GM20000 (cell line): ENCODE measurements at regions not wholly inside any gene's neighbourhood (a gene's known extent, or its start where the extent isn't known, plus 50 kb on each side); places are given as distances from the start of the nearest gene placed in this dataset.

ENCODE experiments used
- DNase-seq: peaks from one replicate; pipeline ENCODE4 v3.0.0; 2012; ENCODE audit warnings: low spot score
- CTCF ChIP-seq: IDR thresholded peaks from 2 replicates; pipeline ENCODE4 v1.5.1; 2012; ENCODE audit warnings: mild to moderate bottlenecking, control low read depth; ENCODE audit errors: extremely low read depth, missing control alignments

- TF ChIP-seq CTCF, result no peak
- no peak for DNase-seq
These were observed 229.3 kb downstream of the CASP12 start for GRCh38 chr11:104668797-104669463.

- no peak for TF ChIP-seq CTCF
These were observed 231.6 kb downstream of the CASP12 start for GRCh38 chr11:104666624-104667023.

GRCh38 chr11:104665641-104666040 lies 232.6 kb downstream of the CASP12 start:
- no peak for TF ChIP-seq CTCF
- no peak for DNase-seq

More at GRCh38 chr11:104666624-104667023, 231.6 kb downstream of the CASP12 start:
- DNase-seq, result no peak

- no peak for TF ChIP-seq CTCF
- no peak for DNase-seq
These were observed 234.8 kb downstream of the CASP12 start for GRCh38 chr11:104663190-104664140.

- no peak for TF ChIP-seq CTCF
- DNase-seq, result no peak
These were observed 236.4 kb downstream of the CASP12 start for GRCh38 chr11:104661901-104662300.

- DNase-seq, result no peak
- no peak for TF ChIP-seq CTCF
These were observed 236.8 kb downstream of the CASP12 start for GRCh38 chr11:104661471-104661870.

GRCh38 chr11:104658177-104658576 lies 240.1 kb downstream of the CASP12 start:
- DNase-seq, result no peak
- no peak for TF ChIP-seq CTCF
